Middle frontal gyrus (tissue), 1 donor: ENCODE measurements at regions not wholly inside any gene's neighbourhood (a gene's known extent, or its start where the extent isn't known, plus 50 kb on each side); places are given as distances from the start of the nearest gene placed in this dataset.

Source experiments
- DNase-seq: peaks from one replicate; pipeline ENCODE4 v3.0.0-alpha.2; 2015; ENCODE audit warnings: low spot score; ENCODE audit errors: extremely low spot score

GRCh38 chr3:177968891-177969290 is 567.3 kb upstream of the KCNMB2 start:
- no peak for DNase-seq

DNA sequence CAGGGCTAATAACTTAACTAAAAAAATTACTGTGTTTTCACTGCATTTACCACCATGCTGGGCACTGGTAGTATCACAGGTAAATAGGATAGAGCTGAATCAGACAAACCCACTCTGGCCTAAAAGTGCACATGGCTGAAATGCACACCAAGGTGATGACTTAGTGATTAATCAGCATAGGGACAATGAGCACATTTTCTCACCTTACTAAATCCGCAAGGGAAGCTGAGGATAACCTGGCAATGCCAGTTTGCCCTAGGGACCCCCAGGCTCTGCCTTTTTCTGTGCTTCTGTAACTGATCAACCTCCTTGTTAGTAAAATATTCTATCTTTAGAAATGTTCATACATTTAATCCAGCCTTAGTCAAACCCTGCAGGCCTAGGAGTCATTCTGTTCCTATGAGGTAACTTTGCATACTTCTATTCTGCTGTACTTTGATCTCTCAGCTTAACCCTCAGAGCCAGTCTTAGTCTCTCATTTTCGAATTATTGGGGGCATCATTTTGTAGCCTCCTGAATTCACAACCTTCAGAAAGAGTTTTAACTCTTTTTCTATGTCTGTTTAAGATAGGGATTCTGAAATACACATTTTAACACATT is 562.9 kb upstream of the KCNMB2 start:
- no peak for DNase-seq

DNA sequence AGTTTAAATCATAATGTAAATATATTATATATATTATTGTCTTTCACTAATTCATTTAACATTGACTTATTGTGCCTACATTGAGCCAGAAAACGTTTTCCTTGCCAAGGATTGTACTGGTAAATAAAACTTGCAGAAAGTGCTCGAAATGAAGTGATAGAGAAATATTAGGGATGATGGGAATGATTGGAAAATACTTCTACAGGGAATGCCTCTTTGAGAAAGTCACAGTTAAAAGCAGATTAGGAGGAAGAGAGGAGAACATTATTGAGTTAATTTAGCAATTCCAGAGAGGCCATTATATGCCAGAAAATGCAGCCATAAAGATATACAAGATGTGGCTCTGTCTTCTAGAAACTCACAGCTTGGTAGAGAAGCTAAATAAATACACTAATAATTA is 560.0 kb upstream of the KCNMB2 start:
- DNase-seq = no peak

DNA sequence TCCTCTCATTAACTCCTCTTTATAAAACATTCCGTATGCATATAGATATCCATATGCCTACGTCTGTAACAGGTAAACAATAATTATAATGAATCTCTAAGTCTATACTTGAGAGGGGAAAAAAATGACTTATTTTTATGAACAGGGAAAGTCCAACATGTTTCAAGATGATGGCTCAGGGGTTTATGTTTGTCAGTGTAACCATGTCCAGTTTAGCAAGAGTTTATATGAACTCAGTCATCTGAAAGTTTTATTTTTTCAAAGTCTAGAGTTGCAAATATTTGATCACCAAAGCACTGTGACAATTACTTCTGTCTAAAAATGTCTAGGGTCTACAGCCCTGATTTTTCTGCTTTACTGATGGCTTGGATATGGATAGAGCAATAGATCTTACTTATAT is 559.4 kb upstream of the KCNMB2 start:
- no peak for DNase-seq

- DNase-seq = no peak
Measured at GRCh38 chr3:177977381-177978158, 558.7 kb upstream of the KCNMB2 start.

- no peak for DNase-seq
Measured at GRCh38 chr3:177978946-177979345, 557.3 kb upstream of the KCNMB2 start.

DNA sequence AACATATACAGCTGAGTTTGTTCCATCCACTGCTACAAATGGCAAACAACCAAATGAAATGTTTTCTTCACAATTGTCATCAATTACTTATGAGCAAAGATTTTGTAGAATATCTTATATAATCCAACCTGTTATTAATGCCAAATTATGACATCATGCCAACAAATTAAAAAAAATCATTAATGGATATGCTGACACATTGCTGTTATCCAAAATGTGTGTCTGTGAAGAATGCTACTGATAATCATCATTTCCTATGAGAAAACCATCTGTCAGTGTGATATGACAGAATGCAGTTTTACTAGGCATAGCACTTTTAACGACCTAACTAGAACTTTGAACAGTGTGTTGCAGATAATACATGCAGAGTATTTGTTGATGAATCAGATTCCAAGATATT is 556.5 kb upstream of the KCNMB2 start:
- DNase-seq = no peak

GRCh38 chr3:177981576-177981975 is 554.7 kb upstream of the KCNMB2 start:
- DNase-seq = no peak

DNA sequence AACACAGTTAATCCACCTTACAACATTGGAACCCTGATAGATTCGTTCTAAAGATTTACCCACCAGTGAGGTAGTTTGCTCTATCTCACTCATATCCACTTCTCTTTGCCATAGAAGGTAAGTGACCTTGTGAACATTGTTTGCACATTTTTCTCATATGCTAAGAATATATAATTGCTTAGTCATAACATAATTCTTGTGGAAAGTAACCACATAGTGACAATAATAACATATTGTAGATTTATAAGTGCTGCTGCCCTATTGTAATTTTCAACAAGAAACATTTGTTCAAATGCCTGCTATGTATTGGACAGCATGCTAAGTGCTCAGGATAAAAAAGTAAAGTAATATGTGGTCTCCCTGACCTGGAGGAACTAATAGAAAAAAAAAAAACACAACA is 554.2 kb upstream of the KCNMB2 start:
- no peak for DNase-seq

GRCh38 chr3:177983320-177983719 is 552.9 kb upstream of the KCNMB2 start:
- no peak for DNase-seq

GRCh38 chr3:177992993-177993970 is 543.0 kb upstream of the KCNMB2 start:
- DNase-seq = no peak

DNA sequence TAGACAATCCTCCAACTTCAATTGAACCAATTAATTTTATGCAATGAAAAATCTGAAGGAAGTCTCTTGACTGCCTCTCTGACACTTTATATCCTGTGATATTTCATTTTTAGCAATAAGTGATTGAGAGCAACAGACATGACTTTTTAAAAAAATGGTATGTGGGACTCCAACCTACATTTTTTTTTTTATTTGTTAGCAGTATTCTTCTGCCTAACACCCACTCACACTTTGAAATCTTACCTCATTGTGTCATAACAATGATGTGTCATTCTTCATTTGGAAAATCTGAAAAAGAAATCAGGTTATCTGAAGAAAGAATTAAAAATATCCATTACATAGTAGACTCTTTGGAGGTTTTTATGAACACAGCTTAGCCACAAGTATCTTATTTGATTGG is 541.3 kb upstream of the KCNMB2 start:
- DNase-seq = peak; percentile 20

DNA sequence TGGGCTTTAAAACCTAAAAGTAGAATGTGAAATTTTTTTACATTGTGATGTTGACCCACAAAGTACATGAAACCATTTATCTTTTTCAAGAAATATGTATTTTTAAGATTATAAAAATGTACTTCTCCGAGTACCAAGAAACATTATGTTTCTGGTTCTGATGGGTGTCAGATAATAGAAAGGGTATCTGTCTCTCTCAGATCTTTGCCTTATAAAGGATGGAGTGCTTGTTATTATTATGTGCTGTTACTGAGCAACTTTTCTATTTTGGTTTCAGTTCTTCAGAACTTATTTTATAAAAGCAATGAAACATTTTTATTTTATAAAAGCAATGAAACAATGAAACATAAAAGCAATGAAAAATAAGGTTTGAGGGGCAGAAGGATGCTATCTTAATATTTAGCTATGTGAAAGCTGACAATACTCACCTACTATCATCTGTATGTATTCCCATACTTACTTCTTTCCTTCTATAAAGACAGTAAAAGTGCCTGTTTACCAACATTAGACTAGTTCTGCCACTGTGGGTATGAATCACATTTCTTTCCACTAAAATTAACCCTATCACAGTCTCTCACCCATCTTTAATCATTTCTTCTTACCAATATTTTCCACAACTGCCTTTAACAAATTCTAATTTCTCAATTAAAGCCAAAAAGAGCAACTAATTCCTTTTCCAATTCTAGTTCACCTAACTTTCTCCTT is 540.7 kb upstream of the KCNMB2 start:
- DNase-seq = no peak

DNA sequence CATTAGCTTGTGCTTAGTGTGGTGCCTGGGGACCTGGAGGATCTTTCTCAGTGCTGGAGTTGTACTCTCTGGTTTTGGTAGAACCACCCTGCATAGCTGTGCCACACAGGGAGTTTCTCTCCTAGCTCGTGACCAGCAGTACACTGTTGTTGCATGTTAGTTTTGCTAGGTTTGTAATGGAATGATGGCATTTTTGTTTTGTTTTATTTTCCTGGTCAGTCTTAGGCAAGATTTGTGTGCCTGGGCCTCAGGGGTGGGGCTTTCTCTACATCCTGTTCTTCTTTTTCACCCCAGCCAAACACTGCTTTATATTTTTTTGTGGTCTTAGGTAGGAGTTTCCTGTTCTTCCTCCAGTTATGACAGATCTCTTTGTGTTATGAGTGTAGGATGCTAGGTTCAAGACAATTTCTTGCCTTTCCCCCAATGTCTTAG is 534.5 kb upstream of the KCNMB2 start:
- no peak for DNase-seq

DNA sequence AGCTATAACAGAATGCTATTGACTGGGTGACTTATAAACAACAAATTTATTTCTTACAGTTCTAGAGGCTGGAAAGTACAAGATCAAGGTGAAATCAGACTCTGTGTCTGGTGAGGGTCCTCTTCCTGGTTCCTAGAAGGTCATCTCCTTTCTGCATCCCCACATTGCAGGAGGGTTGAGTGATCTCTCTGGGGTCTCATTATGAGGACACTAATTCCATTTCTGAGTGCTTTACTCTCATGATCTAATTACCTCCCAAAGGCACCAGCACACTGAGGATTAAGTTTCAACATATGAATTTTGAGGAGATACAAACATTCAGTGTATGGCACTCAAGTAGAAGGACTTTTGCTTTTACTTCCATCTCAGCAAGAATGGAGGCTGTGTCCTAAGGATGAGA is 534.1 kb upstream of the KCNMB2 start:
- DNase-seq = no peak

GRCh38 chr3:178003756-178004155 is 532.5 kb upstream of the KCNMB2 start:
- no peak for DNase-seq

DNA sequence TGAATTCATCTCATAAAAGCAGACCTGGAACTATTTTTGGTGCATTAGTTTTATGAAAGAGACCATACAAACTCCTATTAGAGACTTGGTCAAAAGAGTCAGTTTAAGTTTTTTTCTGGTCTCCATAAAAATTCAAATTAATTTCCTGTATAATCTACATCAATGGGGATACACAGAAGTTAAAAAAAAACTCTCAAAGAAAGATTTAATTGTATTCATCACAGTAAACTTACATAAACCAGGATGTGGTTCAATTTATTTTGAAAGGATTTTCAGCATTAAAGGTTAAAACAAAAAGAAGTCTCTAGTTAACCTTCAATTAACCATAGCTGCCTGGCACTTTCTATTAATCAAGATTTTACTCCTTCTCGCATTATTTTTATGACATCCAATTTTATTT is 530.3 kb upstream of the KCNMB2 start:
- DNase-seq = no peak

DNA sequence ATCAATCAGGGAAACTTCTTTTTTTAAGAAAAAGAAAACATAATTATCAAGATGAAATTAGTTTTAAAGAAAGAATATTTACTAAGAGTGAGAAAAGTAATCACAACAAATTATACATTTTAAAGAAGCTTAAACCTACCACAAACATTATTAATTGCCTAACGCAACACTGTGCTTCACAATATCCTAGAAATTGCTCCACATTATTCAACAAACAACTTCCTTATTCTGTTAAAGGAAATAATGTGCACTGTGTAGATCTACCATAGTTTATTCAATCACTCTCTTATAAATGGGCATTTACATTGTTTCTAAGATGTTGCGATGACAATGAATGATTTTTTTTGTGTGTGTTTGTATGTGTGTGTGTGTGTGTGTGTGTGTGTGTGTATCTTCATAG is 525.9 kb upstream of the KCNMB2 start:
- DNase-seq = no peak

GRCh38 chr3:178019645-178020044 is 516.6 kb upstream of the KCNMB2 start:
- no peak for DNase-seq

- peak; percentile 43 for DNase-seq
Measured at GRCh38 chr3:178022599-178022998, 513.6 kb upstream of the KCNMB2 start.

- DNase-seq = no peak
Measured at GRCh38 chr3:178028933-178029332, 507.3 kb upstream of the KCNMB2 start.
